Trophoblast cell (in vitro differentiated cells and primary cell): ENCODE measurements at regions not wholly inside any gene's neighbourhood (a gene's known extent, or its start where the extent isn't known, plus 50 kb on each side); places are given as distances from the start of the nearest gene placed in this dataset.
A peak's percentile ranks its signal among the peaks of the same experiment; 100 is the strongest.
"Not testable (repeated sequence)": the region's sequence is repeated elsewhere in the genome, so short reads cannot be mapped to it uniquely, and the experiment has no call there.

Experiments
- DNase-seq, 2 donors: peaks; one replicate each; pipeline ENCODE4 v3.0.0-alpha.2; 2016
- H2AFZ ChIP-seq: 2 replicates; pipeline ENCODE4 v1.6.1; 2013; ENCODE audit warnings: low read length, moderate library complexity, mild to moderate bottlenecking; ENCODE audit not compliant: insufficient read depth, poor library complexity
- H2AK5ac ChIP-seq: 2 replicates; pipeline ENCODE4 v1.6.1; 2013; ENCODE audit warnings: mild to moderate bottlenecking, low read length
- H2BK120ac ChIP-seq: 2 replicates; pipeline ENCODE4 v1.6.1; 2013; ENCODE audit warnings: low read length, mild to moderate bottlenecking, moderate library complexity; ENCODE audit not compliant: insufficient read depth, poor library complexity
- H2BK12ac ChIP-seq: 2 replicates; pipeline ENCODE4 v1.6.1; 2013; ENCODE audit warnings: mild to moderate bottlenecking, low read length, moderate library complexity
- H2BK5ac ChIP-seq: 2 replicates; pipeline ENCODE4 v1.6.1; 2013; ENCODE audit warnings: low read length, low read depth, moderate library complexity, mild to moderate bottlenecking; ENCODE audit not compliant: poor library complexity
- H3K14ac ChIP-seq: 2 replicates; pipeline ENCODE4 v1.6.1; 2013; ENCODE audit warnings: mild to moderate bottlenecking, low read length
- H3K18ac ChIP-seq: 2 replicates; pipeline ENCODE4 v1.6.1; 2013; ENCODE audit warnings: mild to moderate bottlenecking, low read length
- H3K23ac ChIP-seq: 2 replicates; pipeline ENCODE4 v1.6.1; 2013; ENCODE audit warnings: low read length
- H3K27ac ChIP-seq: 2 replicates; pipeline ENCODE4 v1.5.1; 2013; ENCODE audit warnings: low read depth, mild to moderate bottlenecking, inconsistent platforms, low read length, moderate library complexity
- H3K27me3 ChIP-seq: 2 replicates; pipeline ENCODE4 v1.6.1; 2013; ENCODE audit warnings: inconsistent platforms, mild to moderate bottlenecking, low read length, moderate library complexity; ENCODE audit not compliant: insufficient read depth
- H3K36me3 ChIP-seq, 2 experiments: 1 replicate in 1 of 2; 2 replicates in 1 of 2; pipeline ENCODE4 v1.6.1; 2013; ENCODE audit warnings: low read length in 2 of 2, mild to moderate bottlenecking in 2 of 2, moderate library complexity in 1 of 2; ENCODE audit not compliant: insufficient read depth in 2 of 2, control insufficient read depth in 1 of 2
- H3K4ac ChIP-seq: 2 replicates; pipeline ENCODE4 v1.6.1; 2013; ENCODE audit warnings: low read depth, mild to moderate bottlenecking, low read length, moderate library complexity
- H3K4me1 ChIP-seq, 2 experiments: 1 replicate in 1 of 2; 2 replicates in 1 of 2; pipeline ENCODE4 v1.6.1; 2013; ENCODE audit warnings: low read length in 2 of 2, mild to moderate bottlenecking in 2 of 2, moderate library complexity in 1 of 2; ENCODE audit not compliant: insufficient read depth in 2 of 2, control insufficient read depth in 1 of 2
- H3K4me2 ChIP-seq: 2 replicates; pipeline ENCODE4 v1.6.1; 2013; ENCODE audit warnings: inconsistent platforms, mild to moderate bottlenecking, low read length, moderate library complexity
- H3K4me3 ChIP-seq: 2 replicates; pipeline ENCODE4 v1.5.1; 2013; ENCODE audit warnings: mild to moderate bottlenecking, low read depth, low read length, inconsistent platforms
- H3K79me1 ChIP-seq: one replicate; pipeline ENCODE4 v1.6.1; 2013; ENCODE audit warnings: low read length
- H3K79me2 ChIP-seq: 2 replicates; pipeline ENCODE4 v1.6.1; 2013; ENCODE audit warnings: low read length, mild to moderate bottlenecking; ENCODE audit not compliant: control insufficient read depth, insufficient read depth, poor library complexity
- H3K9ac ChIP-seq: 2 replicates; pipeline ENCODE4 v1.6.1; 2013; ENCODE audit warnings: mild to moderate bottlenecking, low read length
- H3K9me3 ChIP-seq: 2 replicates; pipeline ENCODE4 v1.6.1; 2013; ENCODE audit warnings: low read depth, mild to moderate bottlenecking, control low read depth, inconsistent platforms, low read length; ENCODE audit not compliant: insufficient read depth
- H4K12ac ChIP-seq: 2 replicates; pipeline ENCODE4 v1.6.1; 2013; ENCODE audit warnings: low read depth, mild to moderate bottlenecking, low read length, moderate library complexity
- H4K8ac ChIP-seq: 2 replicates; pipeline ENCODE4 v1.6.1; 2013; ENCODE audit warnings: low read depth, mild to moderate bottlenecking, low read length, moderate library complexity
- H4K91ac ChIP-seq: one replicate; pipeline ENCODE4 v1.6.1; 2013; ENCODE audit warnings: low read depth, mild to moderate bottlenecking, low read length, moderate library complexity
- WGBS: extraction: QIAGEN DNeasy Blood & Tissue Kit; methylation state at CpG from one replicate; pipeline ENCODE4 v1.1.7; 2013; ENCODE audit warnings: missing lambda C conversion rate; ENCODE audit not compliant: insufficient read length, insufficient coverage; ENCODE audit errors: extremely low coverage; 5-methylcytosine and 5-hydroxymethylcytosine counted together

GRCh38 chr9:102360846-102361245 lies 622.4 kb upstream of the GRIN3A start:
- no peak overlapping the region for H3K9ac ChIP-seq
- no peak overlapping the region for H3K4ac ChIP-seq
- no peaks in the 10 kb centered on the region for H3K36me3 ChIP-seq
- no peak overlapping the region for H2AK5ac ChIP-seq
- H3K9me3 ChIP-seq, result no peaks in the 10 kb centered on the region
- no peaks in the 10 kb centered on the region for H3K79me2 ChIP-seq
- H2BK120ac ChIP-seq, result no peak overlapping the region
- no peaks in the 10 kb centered on the region for H3K4me1 ChIP-seq
- H3K23ac ChIP-seq, result no peak overlapping the region
- H2BK12ac ChIP-seq, result no peak overlapping the region
- no peak overlapping the region for H4K8ac ChIP-seq
- H2BK5ac ChIP-seq, result no peak overlapping the region
- H4K12ac ChIP-seq, result no peak overlapping the region
- no peak for DNase-seq
- WGBS, result no CpG with 5 or more reads among the region's 1 CpG
- H3K4me3 ChIP-seq, result no peak overlapping the region
- H3K18ac ChIP-seq, result no peak overlapping the region
- no peak overlapping the region for H2AFZ ChIP-seq
- H3K14ac ChIP-seq, result no peak overlapping the region
- no peak overlapping the region for H3K4me2 ChIP-seq
- no peak overlapping the region for H4K91ac ChIP-seq
- no peaks in the 10 kb centered on the region for H3K79me1 ChIP-seq
- H3K27me3 ChIP-seq, result no peaks in the 10 kb centered on the region
- no peak overlapping the region for H3K27ac ChIP-seq

DNA sequence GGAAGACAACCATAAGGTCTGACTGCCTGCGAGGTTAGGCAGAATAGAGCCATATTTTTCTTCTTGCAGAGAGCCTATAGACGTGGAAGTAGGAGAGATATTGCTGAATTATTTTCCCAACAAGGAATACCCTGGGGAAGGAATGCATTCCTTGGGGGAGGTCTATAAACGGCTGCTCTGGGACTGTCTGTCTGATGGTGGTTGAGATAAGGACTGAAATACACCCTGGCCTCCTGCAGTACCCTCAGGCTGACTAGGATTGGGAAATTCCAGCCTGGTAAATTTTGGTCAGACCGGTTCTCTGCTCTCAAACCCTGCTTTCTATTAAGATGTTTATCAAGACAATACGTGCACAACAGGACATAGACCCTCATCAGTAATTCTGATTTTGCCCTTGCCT lies 617.5 kb upstream of the GRIN3A start:
- no CpG with 5 or more reads among the region's 5 CpGs for WGBS
- Histone ChIP-seq H4K91ac (no peak overlapping the region), H2BK120ac (no peak overlapping the region), H4K12ac (no peak overlapping the region), H3K27ac (peak overlapping the region; percentile 11), H3K18ac (no peak overlapping the region), H3K9me3 (no peaks in the 10 kb centered on the region), H3K14ac (no peak overlapping the region), H3K79me1 (no peaks in the 10 kb centered on the region), H3K36me3 (no peaks in the 10 kb centered on the region), H2BK12ac (no peak overlapping the region), H3K4me3 (no peak overlapping the region), H3K9ac (no peak overlapping the region), H3K4ac (no peak overlapping the region), H2BK5ac (no peak overlapping the region), H3K4me1 (no peaks in the 10 kb centered on the region), H3K23ac (no peak overlapping the region), H2AFZ (no peak overlapping the region), H3K4me2 (no peak overlapping the region), H3K79me2 (no peaks in the 10 kb centered on the region), H2AK5ac (no peak overlapping the region), H3K27me3 (no peaks in the 10 kb centered on the region), H4K8ac (no peak overlapping the region)
- no peak for DNase-seq

GRCh38 chr9:102354041-102354440 lies 615.6 kb upstream of the GRIN3A start:
- H4K12ac ChIP-seq, result no peak overlapping the region
- H2BK5ac ChIP-seq, result no peak overlapping the region
- no peak overlapping the region for H3K4me2 ChIP-seq
- H3K4ac ChIP-seq, result no peak overlapping the region
- no peak overlapping the region for H3K14ac ChIP-seq
- H2BK12ac ChIP-seq, result no peak overlapping the region
- H3K9ac ChIP-seq, result no peak overlapping the region
- H3K27me3 ChIP-seq, result no peaks in the 10 kb centered on the region
- no CpG with 5 or more reads among the region's 1 CpG for WGBS
- no peak overlapping the region for H2AK5ac ChIP-seq
- no peaks in the 10 kb centered on the region for H3K79me2 ChIP-seq
- no peak overlapping the region for H3K4me3 ChIP-seq
- H3K36me3 ChIP-seq, result no peaks in the 10 kb centered on the region
- no peak overlapping the region for H3K27ac ChIP-seq
- no peak for DNase-seq
- no peak overlapping the region for H4K91ac ChIP-seq
- no peaks in the 10 kb centered on the region for H3K79me1 ChIP-seq
- no peaks in the 10 kb centered on the region for H3K4me1 ChIP-seq
- no peak overlapping the region for H2AFZ ChIP-seq
- no peak overlapping the region for H3K18ac ChIP-seq
- H3K9me3 ChIP-seq, result no peaks in the 10 kb centered on the region
- H4K8ac ChIP-seq, result no peak overlapping the region
- no peak overlapping the region for H3K23ac ChIP-seq
- no peak overlapping the region for H2BK120ac ChIP-seq

DNA sequence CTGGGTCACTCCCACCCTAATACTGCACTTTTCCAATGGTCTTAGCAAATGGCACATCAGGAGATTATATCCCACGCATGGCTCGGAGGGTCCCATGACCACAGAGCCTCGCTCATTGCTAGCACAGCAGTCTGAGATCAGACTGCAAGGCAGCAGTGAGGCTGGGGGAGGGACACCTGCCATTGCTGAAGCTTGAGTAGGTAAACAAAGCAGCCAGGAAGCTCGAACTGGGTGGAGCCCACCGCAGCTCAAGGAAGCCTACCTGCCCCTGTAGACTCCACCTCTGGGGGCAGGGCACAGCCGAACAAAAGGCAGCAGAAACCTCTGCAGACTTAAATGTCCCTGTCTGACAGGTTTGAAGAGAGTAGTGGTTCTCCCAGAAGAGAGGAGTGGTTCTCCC lies 599.0 kb upstream of the GRIN3A start:
- H2BK5ac ChIP-seq, H3K9me3 ChIP-seq, H3K79me2 ChIP-seq, H4K8ac ChIP-seq, H2AK5ac ChIP-seq, H3K14ac ChIP-seq, H3K4ac ChIP-seq, H2BK120ac ChIP-seq, H4K12ac ChIP-seq, H3K4me1 ChIP-seq, H3K23ac ChIP-seq, H3K36me3 ChIP-seq, DNase-seq, H3K27me3 ChIP-seq, H3K4me3 ChIP-seq, H3K79me1 ChIP-seq, H3K4me2 ChIP-seq, H3K9ac ChIP-seq, H2AFZ ChIP-seq, H3K27ac ChIP-seq, H2BK12ac ChIP-seq, H3K18ac ChIP-seq, H4K91ac ChIP-seq: not testable (repeated sequence)
- WGBS, result no CpG with 5 or more reads among the region's 6 CpGs
